H1 (cell line): ENCODE measurements at regions not wholly inside any gene's neighbourhood (a gene's known extent, or its start where the extent isn't known, plus 50 kb on each side); places are given as distances from the start of the nearest gene placed in this dataset.
A peak's percentile ranks its signal among the peaks of the same experiment; 100 is the strongest.

ENCODE experiments used
- CTCF ChIA-PET: fragments of 300-600 bp; sonication (Branson Sonifier 250); formaldehyde crosslinking; loops from one replicate; lab custom pipeline; 2021; ENCODE audit not compliant: partially characterized antibody; lab: Charles Lee
- POLR2A ChIA-PET: fragments of 300-600 bp; sonication (Branson Sonifier 250); formaldehyde crosslinking; loops from one replicate; lab custom pipeline; 2021; ENCODE audit warnings: inconsistent platforms; ENCODE audit not compliant: partially characterized antibody; lab: Charles Lee
- DNase-seq, 2 experiments: peaks; one replicate each; pipeline versions ENCODE4 v3.0.0 to v3.0.0-alpha.2; 2010 to 2022; ENCODE audit warnings: low spot score in 2 of 2, low read depth in 1 of 2, mixed read lengths in 1 of 2
- FAIRE-seq: peaks from 2 replicates; lab custom pipeline; 2011; peaks lifted over from hg19 to GRCh38; lab: Jason Lieb, UNC
- H2AFZ ChIP-seq: 2 replicates; pipeline ENCODE4 v1.8.1; 2012; ENCODE audit warnings: low read length, inconsistent platforms
- H2AK5ac ChIP-seq: 2 replicates; pipeline ENCODE4 v1.6.1; 2013; ENCODE audit warnings: low read depth, low read length
- H2BK120ac ChIP-seq: replicated peaks from 2 replicates; pipeline ENCODE3; 2013; ENCODE audit warnings: low read depth, low read length, inconsistent platforms
- H2BK12ac ChIP-seq: 2 replicates; pipeline ENCODE4 v1.6.1; 2013; ENCODE audit warnings: low read depth, low read length
- H2BK15ac ChIP-seq: 2 replicates; pipeline ENCODE4 v1.6.1; 2013; ENCODE audit warnings: low read length
- H2BK20ac ChIP-seq: 2 replicates; pipeline ENCODE4 v1.6.1; 2013; ENCODE audit warnings: low read length
- H2BK5ac ChIP-seq: 2 replicates; pipeline ENCODE4 v1.6.1; 2013; ENCODE audit warnings: low read depth, low read length
- H3K14ac ChIP-seq: 2 replicates; pipeline ENCODE4 v1.6.1; 2013; ENCODE audit warnings: inconsistent platforms; ENCODE audit not compliant: insufficient read length
- H3K18ac ChIP-seq: 2 replicates; pipeline ENCODE4 v1.6.1; 2013; ENCODE audit warnings: low read length; ENCODE audit errors: extremely low read depth
- H3K23ac ChIP-seq: 2 replicates; pipeline ENCODE4 v1.6.1; 2013; ENCODE audit warnings: inconsistent platforms; ENCODE audit not compliant: insufficient read length
- H3K23me2 ChIP-seq: 2 replicates; pipeline ENCODE4 v1.6.1; 2013; ENCODE audit warnings: low read depth, low read length
- H3K27ac ChIP-seq: 2 replicates; pipeline ENCODE4 v1.6.1; 2011; ENCODE audit warnings: low read depth, low read length, inconsistent platforms
- H3K27me3 ChIP-seq, 4 experiments: replicated peaks in 1 of 4; 1 replicate in 1 of 4; 2 replicates in 3 of 4; pipeline versions ENCODE4 v1.6.1 to v1.8.1; 2011 to 2013; ENCODE audit warnings: low read length in 3 of 4, mild to moderate bottlenecking in 3 of 4, inconsistent platforms in 2 of 4, mixed read lengths in 2 of 4, moderate library complexity in 1 of 4; ENCODE audit not compliant: control insufficient read depth in 3 of 4, insufficient read depth in 3 of 4; ENCODE audit errors: extremely low read depth in 1 of 4
- H3K36me3 ChIP-seq, 4 experiments: 2 replicates each; pipeline versions ENCODE4 v1.6.1 to v1.8.1; 2011 to 2013; ENCODE audit warnings: mild to moderate bottlenecking in 4 of 4, low read length in 3 of 4, moderate library complexity in 2 of 4, control low read depth in 1 of 4, inconsistent platforms in 1 of 4; ENCODE audit not compliant: insufficient read depth in 4 of 4, control insufficient read depth in 2 of 4
- H3K4ac ChIP-seq: replicated peaks from 2 replicates; pipeline ENCODE3; 2013; ENCODE audit warnings: low read length, low read depth, mixed read lengths, inconsistent platforms; ENCODE audit not compliant: insufficient read length
- H3K4me1 ChIP-seq, 4 experiments: replicated peaks in 1 of 4; 1 replicate in 1 of 4; 2 replicates in 3 of 4; pipeline versions ENCODE4 v1.6.1 to v1.8.1; 2011 to 2013; ENCODE audit warnings: low read length in 3 of 4, inconsistent platforms in 2 of 4, mixed read lengths in 1 of 4; ENCODE audit not compliant: insufficient read depth in 4 of 4, control insufficient read depth in 3 of 4
- H3K4me2 ChIP-seq, 2 experiments: 2 replicates each; pipeline versions ENCODE4 v1.6.1 to v1.8.1; 2011 to 2013; ENCODE audit warnings: low read depth in 2 of 2, low read length in 2 of 2, control low read depth in 1 of 2, inconsistent platforms in 1 of 2, mild to moderate bottlenecking in 1 of 2; ENCODE audit not compliant: insufficient read depth in 1 of 2
- H3K4me3 ChIP-seq, 4 experiments: fragments of 200-600, 300-600 bp in 1 of 4; sonication (generic), shearing (Covaris generic), sonication (Bioruptor Twin) in 1 of 4; 2 replicates each; pipeline versions ENCODE4 v1.5.1 to v1.8.1; 2011 to 2016; ENCODE audit warnings: low read length in 4 of 4, low read depth in 3 of 4, control low read depth in 2 of 4, inconsistent platforms in 2 of 4, mild to moderate bottlenecking in 2 of 4, mixed read lengths in 1 of 4, moderate library complexity in 1 of 4; ENCODE audit not compliant: insufficient read depth in 2 of 4; ENCODE audit errors: extremely low read depth in 1 of 4
- H3K56ac ChIP-seq: replicated peaks from 2 replicates; pipeline ENCODE3; 2013; ENCODE audit warnings: low read depth, mild to moderate bottlenecking, mixed read lengths, low read length, inconsistent platforms; ENCODE audit not compliant: insufficient read length
- H3K79me1 ChIP-seq: 2 replicates; pipeline ENCODE4 v1.6.1; 2013; ENCODE audit warnings: low read depth, low read length, control low read depth
- H3K79me2 ChIP-seq, 2 experiments: 2 replicates each; pipeline versions ENCODE4 v1.6.1 to v1.8.1; 2012 to 2013; ENCODE audit warnings: low read length in 2 of 2, mild to moderate bottlenecking in 2 of 2, inconsistent platforms in 1 of 2; ENCODE audit not compliant: insufficient read depth in 2 of 2, control insufficient read depth in 1 of 2
- H3K9ac ChIP-seq, 4 experiments: replicated peaks in 1 of 4; 1 replicate in 1 of 4; 2 replicates in 3 of 4; pipeline versions ENCODE4 v1.6.1 to v1.8.1; 2011 to 2013; ENCODE audit warnings: low read depth in 3 of 4, low read length in 3 of 4, control low read depth in 2 of 4, mild to moderate bottlenecking in 2 of 4, moderate library complexity in 2 of 4, inconsistent platforms in 1 of 4; ENCODE audit errors: extremely low read depth in 1 of 4
- H3K9me3 ChIP-seq, 2 experiments: 2 replicates each; pipeline versions ENCODE4 v1.6.1 to v1.8.1; 2012 to 2013; ENCODE audit warnings: mild to moderate bottlenecking in 2 of 2, moderate library complexity in 2 of 2, control low read depth in 1 of 2, inconsistent platforms in 1 of 2, low read depth in 1 of 2, low read length in 1 of 2, mixed read lengths in 1 of 2; ENCODE audit not compliant: insufficient read depth in 2 of 2
- H4K20me1 ChIP-seq, 2 experiments: replicated peaks in 1 of 2; 2 replicates each; pipeline versions ENCODE3 to v1.8.1; 2011 to 2013; ENCODE audit warnings: inconsistent platforms in 2 of 2, low read length in 2 of 2, mild to moderate bottlenecking in 1 of 2; ENCODE audit not compliant: insufficient read depth in 2 of 2, control insufficient read depth in 1 of 2
- H4K5ac ChIP-seq: 2 replicates; pipeline ENCODE4 v1.6.1; 2013; ENCODE audit warnings: low read length, low read depth, mixed read lengths, inconsistent platforms; ENCODE audit not compliant: insufficient read length
- H4K8ac ChIP-seq: 2 replicates; pipeline ENCODE4 v1.8.0; 2013; ENCODE audit warnings: mild to moderate bottlenecking, moderate library complexity, low read length, inconsistent platforms; ENCODE audit not compliant: insufficient read depth; ENCODE audit errors: extremely low read depth
- H4K91ac ChIP-seq: replicated peaks from 2 replicates; pipeline ENCODE3; 2013; ENCODE audit warnings: low read length, mixed read lengths, inconsistent platforms; ENCODE audit not compliant: insufficient read length
- TAF1 ChIP-seq: IDR thresholded peaks from 2 replicates; pipeline ENCODE4 v1.6.1; 2011; ENCODE audit warnings: mild to moderate bottlenecking, low read depth, low read length
- TAF7 ChIP-seq: optimal IDR thresholded peaks from 2 replicates; pipeline ENCODE3; 2011; ENCODE audit warnings: low read depth, mild to moderate bottlenecking, inconsistent platforms, low read length, moderate library complexity, borderline replicate concordance
- TEAD4 ChIP-seq: IDR thresholded peaks from 2 replicates; pipeline ENCODE4 v1.6.1; 2012; ENCODE audit warnings: low read depth, low read length, inconsistent platforms, mixed read lengths
- YY1 ChIP-seq: IDR thresholded peaks from 2 replicates; pipeline ENCODE4 v1.6.1; 2011; ENCODE audit warnings: low read depth, mild to moderate bottlenecking, low read length
- WGBS, 2 experiments: shearing (Covaris generic) in 1 of 2; methylation state at CpG; one replicate each; pipeline versions ENCODE4 v1.1.6 to v1.1.7; 2013 to 2015; ENCODE audit warnings: low lambda C conversion rate in 2 of 2, mixed read lengths in 2 of 2, inconsistent platforms in 1 of 2, low coverage in 1 of 2, missing lambda C conversion rate in 1 of 2; ENCODE audit not compliant: insufficient replicate concordance in 2 of 2, insufficient coverage in 1 of 2, insufficient read length in 1 of 2; ENCODE audit errors: extremely low coverage in 1 of 2, missing lambda C conversion rate in 1 of 2; 5-methylcytosine and 5-hydroxymethylcytosine counted together

GRCh38 chr21:39022466-39022862 is 160.8 kb downstream of the PSMG1 start:
- 93% methylated on average over 6 of the region's 6 CpGs; no CpG with 5 or more reads in 1 of the 2 experiments for WGBS, 2 experiments
- peak overlapping the region; percentile 72; the same call in 1 of the 2 replicates for H2BK15ac ChIP-seq
- H3K23ac ChIP-seq = no peak overlapping the region
- no peak overlapping the region for H3K27ac ChIP-seq
- H2BK5ac ChIP-seq = no peak overlapping the region
- H3K23me2 ChIP-seq = no peaks in the 10 kb centered on the region
- no peak overlapping the region for H2AFZ ChIP-seq
- DNase-seq (no peak), FAIRE-seq (no peak)
- H3K4me1 ChIP-seq = peaks cover 0 to 12% (median 7%) of the 10 kb centered on the region in 4 experiments; a peak in 5 of 7 replicates
- no peak overlapping the region for H3K4me3 ChIP-seq
- no peak overlapping the region for H3K4me2 ChIP-seq
- H3K27me3 ChIP-seq = no peaks in the 10 kb centered on the region
- no peak overlapping the region for H3K9ac ChIP-seq
- H3K18ac ChIP-seq = no peak overlapping the region
- CTCF ChIA-PET = interaction anchor here (0.7 to 3.1 kb wide), 23 partner anchors 11 to 217 kb away, joined by 3 to 23 read pairs (median 4); partner anchors contain the start of gene ETS2
- H4K5ac ChIP-seq = no peak overlapping the region
- H4K8ac ChIP-seq = no peak overlapping the region
- no peaks in the 10 kb centered on the region for H3K36me3 ChIP-seq
- 0 out of 2 replicates have a peak overlapping the region, but pooled peaks have one; percentile 24 for H2AK5ac ChIP-seq
- H4K20me1 ChIP-seq = no peaks in the 10 kb centered on the region
- H3K14ac ChIP-seq = no peak overlapping the region
- H2BK20ac ChIP-seq = 0 out of 2 replicates have a peak overlapping the region, but pooled peaks have one; percentile 32
- peak overlapping the region; percentile 36 for H3K4ac ChIP-seq
- no peak overlapping the region for H3K56ac ChIP-seq
- H4K91ac ChIP-seq = no peak overlapping the region
- no peaks in the 10 kb centered on the region for H3K79me2 ChIP-seq
- H2BK12ac ChIP-seq = peak overlapping the region; percentile 75; the same call in 1 of the 2 replicates
- H3K79me1 ChIP-seq = no peaks in the 10 kb centered on the region
- POLR2A ChIA-PET = no interaction called here
- H2BK120ac ChIP-seq = no peak overlapping the region
- peaks cover 0 to 7% of the 10 kb centered on the region in 2 experiments; a peak in 2 of 4 replicates for H3K9me3 ChIP-seq
- TF ChIP-seq YY1 = no peak
- no peak for TF ChIP-seq TAF1
- no peak for TF ChIP-seq TAF7
- TF ChIP-seq TEAD4 = no peak
